ENCODE measurements at regions not wholly inside any gene's neighbourhood (a gene's known extent, or its start where the extent isn't known, plus 50 kb on each side); places are given as distances from the start of the nearest gene placed in this dataset.

- TF ChIP-seq CTCF (IDR thresholded peaks at IDR 0.05; ENCODE audit: insufficient read depth, low read depth, low read length) = no peak
- TF ChIP-seq EZH2 (IDR thresholded peaks at IDR 0.05; ENCODE audit: insufficient read depth, low read length) = no peak
Measured at GRCh38 chr3:144391236-144391635, 419.6 kb downstream of the DIPK2A start.

All from astrocyte (in vitro differentiated cells and primary cell).